ENCODE measurements at regions not wholly inside any gene's neighbourhood (a gene's known extent, or its start where the extent isn't known, plus 50 kb on each side); places are given as distances from the start of the nearest gene placed in this dataset.

- H3K27me3 Mint-ChIP-seq = no peaks in the 10 kb centered on the region
- H3K27ac Mint-ChIP-seq = no peak overlapping the region
- H3K4me1 Mint-ChIP-seq = no peaks in the 10 kb centered on the region
- H3K4me3 Mint-ChIP-seq = no peak overlapping the region
- no peaks in the 10 kb centered on the region for H3K36me3 Mint-ChIP-seq
- H3K9me3 Mint-ChIP-seq = no peaks in the 10 kb centered on the region
Measured at GRCh38 chr2:216911886-216912285, 52.0 kb upstream of the TNP1 start.

GRCh38 chr2:216911008-216911407 lies 51.1 kb upstream of the TNP1 start:
- no peak overlapping the region for H3K4me3 Mint-ChIP-seq
- no peaks in the 10 kb centered on the region for H3K27me3 Mint-ChIP-seq
- no peaks in the 10 kb centered on the region for H3K9me3 Mint-ChIP-seq
- H3K4me1 Mint-ChIP-seq = no peaks in the 10 kb centered on the region
- no peaks in the 10 kb centered on the region for H3K36me3 Mint-ChIP-seq
- H3K27ac Mint-ChIP-seq = no peak overlapping the region

GRCh38 chr2:216909541-216910210 lies 49.8 kb upstream of the TNP1 start:
- Mint-ChIP-seq H3K27ac (no peak overlapping the region), H3K27me3 (peaks cover 1% of the 10 kb centered on the region), H3K9me3 (no peaks in the 10 kb centered on the region), H3K4me1 (no peaks in the 10 kb centered on the region), H3K4me3 (no peak overlapping the region), H3K36me3 (no peaks in the 10 kb centered on the region)

Measured in activated naive CD4-positive, alpha-beta T cell treated with anti-CD3 and anti-CD28 coated beads, Interleukin-2, amount 50 U/mL, for 24 hours (primary cell).